BJ (cell line): ENCODE measurements at regions not wholly inside any gene's neighbourhood (a gene's known extent, or its start where the extent isn't known, plus 50 kb on each side); places are given as distances from the start of the nearest gene placed in this dataset.

ENCODE experiments used
- CTCF ChIA-PET: fragments of 350-600 bp; formaldehyde crosslinking; extraction: SDS; loops from one replicate; lab custom pipeline; 2021; ENCODE audit warnings: antibody characterized with exemption, inconsistent platforms; lab: Yijun Ruan, JAX
- POLR2A ChIA-PET: fragments of 300-600 bp; sonication (Branson Sonifier 250); formaldehyde crosslinking; extraction: SDS; loops from one replicate; lab custom pipeline; 2021; ENCODE audit warnings: antibody characterized with exemption; lab: Charles Lee
- DNase-seq: peaks from one replicate; pipeline ENCODE4 v3.0.0-alpha.2; 2011; ENCODE audit warnings: low read depth
- H3K27me3 ChIP-seq: 2 replicates; pipeline ENCODE4 v1.6.0; 2011; ENCODE audit warnings: low read length; ENCODE audit not compliant: control insufficient read depth, insufficient read depth
- H3K36me3 ChIP-seq: 2 replicates; pipeline ENCODE4 v1.5.1; 2011; ENCODE audit warnings: low read length; ENCODE audit not compliant: control insufficient read depth, insufficient read depth
- H3K4me3 ChIP-seq: 2 replicates; pipeline ENCODE4 v1.5.1; 2011; ENCODE audit warnings: low read depth, mild to moderate bottlenecking, control low read depth, low read length
- TF ChIP-seq, protein P1 (sequence below): IDR thresholded peaks from 2 replicates; pipeline ENCODE4 v1.5.1; 2011; ENCODE audit warnings: low read depth, mild to moderate bottlenecking, control low read depth, inconsistent platforms, low read length, moderate library complexity; ENCODE audit not compliant: insufficient read depth

DNA sequence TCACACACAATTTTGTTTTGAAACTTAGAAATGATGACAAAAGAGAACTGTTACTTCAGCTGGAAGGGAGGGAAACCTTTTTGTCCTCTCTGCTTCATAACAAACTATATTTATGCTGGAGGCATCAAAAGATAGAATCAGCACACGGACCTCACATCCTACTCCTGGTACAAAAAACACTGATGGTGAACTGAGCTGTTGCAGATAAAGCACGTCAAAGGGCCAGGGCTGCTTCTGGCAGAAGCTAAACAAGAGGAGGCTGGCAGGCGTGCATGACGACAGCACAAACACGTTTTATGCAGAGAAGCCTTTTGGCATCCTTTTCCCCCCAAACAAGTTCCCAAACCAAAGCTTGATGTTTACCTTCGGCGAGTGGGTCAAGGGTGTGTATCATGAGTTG is 169.6 kb downstream of the SLC24A2 start:
- Histone ChIP-seq H3K36me3 (no peaks in the 10 kb centered on the region), H3K27me3 (no peaks in the 10 kb centered on the region), H3K4me3 (no peak overlapping the region)
- no peak for DNase-seq
- ChIA-PET CTCF (interaction anchor here (1.0 to 1.1 kb wide), 2 partner anchors 10 to 14 kb away, joined by 3 to 4 read pairs; no protein-coding TSS in a partner anchor), POLR2A (no interaction called here)
- TF ChIP-seq, protein P1, sequence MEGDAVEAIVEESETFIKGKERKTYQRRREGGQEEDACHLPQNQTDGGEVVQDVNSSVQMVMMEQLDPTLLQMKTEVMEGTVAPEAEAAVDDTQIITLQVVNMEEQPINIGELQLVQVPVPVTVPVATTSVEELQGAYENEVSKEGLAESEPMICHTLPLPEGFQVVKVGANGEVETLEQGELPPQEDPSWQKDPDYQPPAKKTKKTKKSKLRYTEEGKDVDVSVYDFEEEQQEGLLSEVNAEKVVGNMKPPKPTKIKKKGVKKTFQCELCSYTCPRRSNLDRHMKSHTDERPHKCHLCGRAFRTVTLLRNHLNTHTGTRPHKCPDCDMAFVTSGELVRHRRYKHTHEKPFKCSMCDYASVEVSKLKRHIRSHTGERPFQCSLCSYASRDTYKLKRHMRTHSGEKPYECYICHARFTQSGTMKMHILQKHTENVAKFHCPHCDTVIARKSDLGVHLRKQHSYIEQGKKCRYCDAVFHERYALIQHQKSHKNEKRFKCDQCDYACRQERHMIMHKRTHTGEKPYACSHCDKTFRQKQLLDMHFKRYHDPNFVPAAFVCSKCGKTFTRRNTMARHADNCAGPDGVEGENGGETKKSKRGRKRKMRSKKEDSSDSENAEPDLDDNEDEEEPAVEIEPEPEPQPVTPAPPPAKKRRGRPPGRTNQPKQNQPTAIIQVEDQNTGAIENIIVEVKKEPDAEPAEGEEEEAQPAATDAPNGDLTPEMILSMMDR: no peak

DNA sequence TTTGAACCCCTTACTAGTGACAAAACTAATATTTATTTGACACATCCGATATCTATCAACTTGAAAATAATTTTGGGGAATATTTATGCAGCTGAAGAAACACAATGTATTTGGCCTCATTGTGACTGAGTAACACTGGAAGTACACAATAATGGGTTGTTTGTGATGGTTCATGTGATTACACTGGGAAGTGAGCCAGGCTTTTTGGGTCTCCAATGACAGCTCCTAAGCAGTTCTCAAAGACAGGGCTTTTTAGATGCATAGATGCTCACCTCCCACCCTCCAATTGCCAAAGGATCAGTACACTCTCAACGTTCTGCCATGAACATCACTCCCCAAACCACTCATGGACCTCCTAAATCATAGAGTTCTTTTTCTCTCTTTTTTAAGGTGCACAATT is 170.0 kb downstream of the SLC24A2 start:
- ChIA-PET CTCF (no interaction called here), POLR2A (no interaction called here)
- TF ChIP-seq, protein P1: no peak
- no peak for DNase-seq
- Histone ChIP-seq H3K36me3 (no peaks in the 10 kb centered on the region), H3K4me3 (no peak overlapping the region), H3K27me3 (no peaks in the 10 kb centered on the region)

DNA sequence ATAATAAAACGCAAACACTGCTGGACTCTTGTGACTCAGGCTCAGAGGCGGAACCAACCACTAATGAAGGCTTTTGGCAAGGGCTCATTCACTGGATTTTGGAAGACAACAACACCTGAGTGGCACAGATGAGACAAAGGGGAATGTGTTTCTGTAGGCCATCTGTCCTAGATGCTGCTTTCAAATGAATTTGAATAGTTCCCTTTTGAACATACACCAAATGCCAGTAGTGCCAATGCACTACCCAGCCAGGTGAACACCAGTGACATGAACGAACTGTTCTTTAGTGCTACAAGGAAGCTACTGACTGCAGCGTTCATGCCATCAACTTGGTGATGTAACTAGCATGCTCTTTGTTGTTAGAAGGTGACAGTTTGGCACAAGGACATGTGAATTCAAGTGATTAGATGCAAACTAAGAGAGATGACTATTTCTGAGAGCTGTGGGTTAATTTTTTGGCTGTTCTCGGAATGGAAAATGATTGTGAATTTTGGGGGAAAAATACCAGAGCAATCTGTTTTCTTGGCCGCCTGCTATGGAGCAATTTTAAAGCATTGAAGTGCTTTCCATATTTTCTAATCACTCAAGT is 173.7 kb downstream of the SLC24A2 start:
- Histone ChIP-seq H3K27me3 (no peaks in the 10 kb centered on the region), H3K4me3 (no peak overlapping the region), H3K36me3 (no peaks in the 10 kb centered on the region)
- POLR2A ChIA-PET: no interaction called here
- TF ChIP-seq, protein P1: no peak
- CTCF ChIA-PET: no interaction called here
- DNase-seq: no peak

DNA sequence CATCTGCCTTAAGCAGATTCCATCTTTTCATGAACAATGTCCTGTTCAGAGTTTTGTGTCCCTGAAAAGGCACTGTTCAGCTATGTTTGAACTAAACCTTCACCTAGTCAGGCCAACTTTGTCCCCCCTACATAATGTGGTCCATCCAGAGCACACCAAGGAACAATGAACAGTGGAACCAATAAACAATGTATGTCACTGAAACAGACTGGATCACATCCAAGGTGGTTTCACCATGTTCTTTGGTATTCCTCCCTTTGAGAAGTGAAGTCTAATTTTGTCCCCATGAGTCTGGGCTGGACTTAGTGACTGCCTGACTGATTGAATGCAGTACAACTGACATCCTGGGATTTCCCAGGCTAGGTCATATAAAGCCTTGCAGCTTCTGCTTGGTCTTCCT is 174.5 kb downstream of the SLC24A2 start:
- POLR2A ChIA-PET: no interaction called here
- H3K27me3 ChIP-seq: no peaks in the 10 kb centered on the region
- CTCF ChIA-PET: no interaction called here
- DNase-seq: no peak
- H3K36me3 ChIP-seq: no peaks in the 10 kb centered on the region
- TF ChIP-seq, protein P1: no peak
- H3K4me3 ChIP-seq: no peak overlapping the region

DNA sequence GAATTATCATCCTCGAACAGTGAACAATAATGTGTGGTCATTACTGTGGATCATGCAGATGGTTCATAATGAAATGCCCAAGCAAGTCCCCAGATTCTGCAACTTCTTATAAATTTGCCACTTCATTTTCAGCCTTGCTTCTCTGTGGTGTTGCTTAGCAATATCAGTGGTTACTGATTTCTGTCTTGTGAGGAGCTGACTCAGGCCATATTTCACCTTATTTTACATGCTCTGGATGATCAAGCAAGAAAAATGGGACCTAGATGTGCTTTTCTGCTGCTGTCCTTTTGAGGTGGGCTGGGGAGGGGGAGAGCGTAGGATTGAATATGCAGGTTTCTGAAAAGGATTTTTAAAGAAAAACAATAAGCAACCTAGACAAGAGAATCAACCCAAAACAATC is 188.3 kb downstream of the SLC24A2 start:
- CTCF ChIA-PET: no interaction called here
- no peaks in the 10 kb centered on the region for H3K27me3 ChIP-seq
- POLR2A ChIA-PET: no interaction called here
- H3K36me3 ChIP-seq: no peaks in the 10 kb centered on the region
- DNase-seq: no peak
- H3K4me3 ChIP-seq: no peak overlapping the region
- TF ChIP-seq, protein P1: no peak
